Fibroblast of lung (primary cell): ENCODE measurements at regions not wholly inside any gene's neighbourhood (a gene's known extent, or its start where the extent isn't known, plus 50 kb on each side); places are given as distances from the start of the nearest gene placed in this dataset.

Experiments used
- DNase-seq, 2 donors: peaks; one replicate each; pipeline versions ENCODE4 v3.0.0 to v3.0.0-alpha.2; 2010; ENCODE audit warnings: low read depth in 2 of 2
- H2AFZ ChIP-seq: 2 replicates; pipeline ENCODE4 v1.5.1; 2012; ENCODE audit warnings: low read length, control low read depth, inconsistent platforms
- H3K27ac ChIP-seq: 2 replicates; pipeline ENCODE4 v1.5.1; 2011; ENCODE audit warnings: low read length, control low read depth; ENCODE audit not compliant: insufficient read depth
- H3K27me3 ChIP-seq: 2 replicates; pipeline ENCODE4 v1.5.1; 2011; ENCODE audit warnings: mild to moderate bottlenecking, low read length; ENCODE audit not compliant: control insufficient read depth, insufficient read depth
- H3K36me3 ChIP-seq: 2 replicates; pipeline ENCODE4 v1.5.1; 2011; ENCODE audit warnings: low read length; ENCODE audit not compliant: control insufficient read depth, insufficient read depth
- H3K4me1 ChIP-seq: 2 replicates; pipeline ENCODE4 v1.5.1; 2011; ENCODE audit warnings: low read length; ENCODE audit not compliant: control insufficient read depth, insufficient read depth; ENCODE audit errors: extremely low read depth
- H3K4me2 ChIP-seq: 2 replicates; pipeline ENCODE4 v1.5.1; 2011; ENCODE audit warnings: low read length, control low read depth; ENCODE audit not compliant: insufficient read depth; ENCODE audit errors: extremely low read depth
- H3K4me3 ChIP-seq, 4 experiments: fragments of 200-600 bp in 1 of 4; sonication (generic) in 1 of 4; replicated peaks in 1 of 4; 2 replicates each; pipeline ENCODE4 v1.5.1; 2011 to 2016; ENCODE audit warnings: low read length in 4 of 4, low read depth in 3 of 4, mild to moderate bottlenecking in 3 of 4, control low read depth in 2 of 4, inconsistent platforms in 1 of 4, mixed read lengths in 1 of 4; ENCODE audit not compliant: insufficient read depth in 1 of 4; ENCODE audit errors: control extremely low read depth in 1 of 4
- H3K79me2 ChIP-seq: 2 replicates; pipeline ENCODE4 v1.5.1; 2012; ENCODE audit warnings: mild to moderate bottlenecking, low read length, inconsistent platforms; ENCODE audit not compliant: control insufficient read depth, insufficient read depth
- H3K9ac ChIP-seq: 2 replicates; pipeline ENCODE4 v1.5.1; 2011; ENCODE audit warnings: mild to moderate bottlenecking, low read length, control low read depth; ENCODE audit not compliant: insufficient read depth
- H3K9me3 ChIP-seq: 2 replicates; pipeline ENCODE4 v1.5.1; 2012; ENCODE audit warnings: low read depth, low read length; ENCODE audit not compliant: control insufficient read depth, insufficient read depth
- H4K20me1 ChIP-seq: 2 replicates; pipeline ENCODE4 v1.5.1; 2011; ENCODE audit warnings: low read length; ENCODE audit not compliant: control insufficient read depth, insufficient read depth; ENCODE audit errors: extremely low read depth
- EZH2 ChIP-seq: IDR thresholded peaks from 2 replicates; pipeline ENCODE4 v1.5.1; 2012; ENCODE audit warnings: low read length, control low read depth, mild to moderate bottlenecking; ENCODE audit errors: missing control alignments
- TF ChIP-seq, protein P1 (sequence below), 2 donors: IDR thresholded peaks in 1 of 2; conservative IDR thresholded peaks in 1 of 2; 1 replicate in 1 of 2; 2 replicates in 1 of 2; pipeline ENCODE4 v1.5.1; 2011 to 2012; ENCODE audit warnings: low read length in 2 of 2, control low read depth in 1 of 2, inconsistent platforms in 1 of 2, low read depth in 1 of 2, mild to moderate bottlenecking in 1 of 2

DNA sequence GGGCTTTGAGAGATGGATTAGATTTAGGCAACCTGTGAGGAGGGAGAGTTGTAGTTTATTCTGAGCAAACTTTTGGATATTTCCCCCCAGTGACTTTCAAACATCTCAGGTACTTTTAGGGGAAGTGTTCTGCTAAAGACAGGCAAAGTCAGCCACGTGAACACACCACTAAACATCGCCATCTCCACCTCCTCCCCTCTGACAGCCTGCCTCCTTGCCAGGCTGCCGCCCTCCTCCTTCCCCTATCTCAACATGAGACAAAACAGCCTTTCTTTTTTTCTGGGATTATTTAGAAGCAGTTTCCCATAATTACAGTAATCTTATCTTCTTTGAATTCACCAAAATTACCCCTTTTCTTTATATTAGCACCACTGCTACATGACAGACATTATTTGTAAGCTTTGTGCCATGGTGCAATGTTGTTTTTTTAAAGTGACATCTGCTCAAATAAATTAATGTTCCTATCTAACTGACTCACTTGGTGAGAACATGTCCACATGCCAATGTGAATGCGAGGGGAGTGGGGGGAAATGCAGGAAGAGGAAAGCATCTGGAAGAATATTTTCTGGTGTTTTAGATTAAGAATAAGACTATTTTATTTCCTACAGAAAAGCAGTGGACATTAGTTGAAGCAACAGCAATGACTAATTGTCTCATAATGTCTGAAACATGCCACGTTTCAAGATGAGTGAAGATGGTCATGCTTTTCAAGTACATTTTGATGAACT is 147.8 kb upstream of the ATP1B1 start:
- peak in 1 of 2 donors; percentile 12 for DNase-seq
- H2AFZ ChIP-seq: no peak overlapping the region
- H4K20me1 ChIP-seq: no peaks in the 10 kb centered on the region
- H3K4me1 ChIP-seq: no peaks in the 10 kb centered on the region
- no peaks in the 10 kb centered on the region for H3K79me2 ChIP-seq
- no peak overlapping the region for H3K9ac ChIP-seq
- H3K27me3 ChIP-seq: peaks cover 3% of the 10 kb centered on the region
- H3K4me2 ChIP-seq: no peak overlapping the region
- TF ChIP-seq EZH2: no peak
- TF ChIP-seq, protein P1, sequence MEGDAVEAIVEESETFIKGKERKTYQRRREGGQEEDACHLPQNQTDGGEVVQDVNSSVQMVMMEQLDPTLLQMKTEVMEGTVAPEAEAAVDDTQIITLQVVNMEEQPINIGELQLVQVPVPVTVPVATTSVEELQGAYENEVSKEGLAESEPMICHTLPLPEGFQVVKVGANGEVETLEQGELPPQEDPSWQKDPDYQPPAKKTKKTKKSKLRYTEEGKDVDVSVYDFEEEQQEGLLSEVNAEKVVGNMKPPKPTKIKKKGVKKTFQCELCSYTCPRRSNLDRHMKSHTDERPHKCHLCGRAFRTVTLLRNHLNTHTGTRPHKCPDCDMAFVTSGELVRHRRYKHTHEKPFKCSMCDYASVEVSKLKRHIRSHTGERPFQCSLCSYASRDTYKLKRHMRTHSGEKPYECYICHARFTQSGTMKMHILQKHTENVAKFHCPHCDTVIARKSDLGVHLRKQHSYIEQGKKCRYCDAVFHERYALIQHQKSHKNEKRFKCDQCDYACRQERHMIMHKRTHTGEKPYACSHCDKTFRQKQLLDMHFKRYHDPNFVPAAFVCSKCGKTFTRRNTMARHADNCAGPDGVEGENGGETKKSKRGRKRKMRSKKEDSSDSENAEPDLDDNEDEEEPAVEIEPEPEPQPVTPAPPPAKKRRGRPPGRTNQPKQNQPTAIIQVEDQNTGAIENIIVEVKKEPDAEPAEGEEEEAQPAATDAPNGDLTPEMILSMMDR (conservative IDR thresholded peaks at IDR 0.05 in 1 of 2, IDR thresholded peaks at IDR 0.05 in 1 of 2; ENCODE audit: low read depth in 1 of 2, low read length in 2 of 2): no peak
- no peaks in the 10 kb centered on the region for H3K36me3 ChIP-seq
- H3K27ac ChIP-seq: no peak overlapping the region
- no peaks in the 10 kb centered on the region for H3K9me3 ChIP-seq
- H3K4me3 ChIP-seq: no peak overlapping the region

DNA sequence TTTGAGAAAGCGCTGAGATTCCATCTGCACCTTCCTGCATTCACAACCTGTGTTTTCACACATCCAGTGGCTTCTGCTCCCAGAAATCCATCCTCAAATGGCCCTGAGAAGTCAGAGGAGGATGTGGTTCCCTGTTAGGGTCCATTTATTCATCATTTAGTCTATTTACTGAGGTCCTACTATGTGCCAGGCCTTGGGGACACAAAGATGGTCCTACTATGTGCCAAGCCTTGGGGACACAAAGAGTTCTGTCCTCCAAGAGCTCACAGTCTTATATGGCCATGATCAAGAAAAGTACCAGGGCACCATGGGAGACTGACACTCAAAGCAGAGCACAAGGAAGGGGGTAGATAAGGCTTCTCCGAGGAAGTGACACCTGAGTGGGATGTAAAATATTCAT is 147.1 kb upstream of the ATP1B1 start:
- Histone ChIP-seq H3K36me3 (no peaks in the 10 kb centered on the region), H4K20me1 (no peaks in the 10 kb centered on the region), H3K4me1 (no peaks in the 10 kb centered on the region), H3K27me3 (peaks cover 3% of the 10 kb centered on the region), H3K4me2 (no peak overlapping the region), H3K79me2 (no peaks in the 10 kb centered on the region), H2AFZ (no peak overlapping the region), H3K9ac (no peak overlapping the region), H3K27ac (no peak overlapping the region), H3K4me3 (no peak overlapping the region), H3K9me3 (no peaks in the 10 kb centered on the region)
- DNase-seq: no peak
- TF ChIP-seq, protein P1 (conservative IDR thresholded peaks at IDR 0.05 in 1 of 2, IDR thresholded peaks at IDR 0.05 in 1 of 2; ENCODE audit: low read depth in 1 of 2, low read length in 2 of 2): no peak
- no peak for TF ChIP-seq EZH2

DNA sequence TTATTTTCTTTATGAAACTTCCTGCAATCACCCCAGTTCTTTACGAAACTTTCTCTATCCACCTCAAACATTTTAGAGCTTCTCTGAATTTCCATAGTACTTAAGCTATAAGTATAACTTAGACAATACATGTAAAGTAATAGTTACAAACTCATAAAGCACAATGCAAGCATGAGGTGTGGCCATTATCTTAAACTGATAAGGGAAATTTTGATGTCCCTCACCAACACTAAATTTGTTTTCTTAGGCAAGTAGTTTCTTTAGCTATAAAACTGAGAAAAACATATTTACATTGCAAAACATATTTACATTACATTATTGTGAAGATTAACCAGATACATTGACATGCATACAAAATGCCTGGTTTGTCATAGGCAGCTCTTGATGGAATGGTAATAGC is 146.4 kb upstream of the ATP1B1 start:
- Histone ChIP-seq H3K27me3 (peaks cover 3% of the 10 kb centered on the region), H3K4me3 (no peak overlapping the region), H3K36me3 (no peaks in the 10 kb centered on the region), H3K4me2 (no peak overlapping the region), H3K9ac (no peak overlapping the region), H3K27ac (no peak overlapping the region), H2AFZ (no peak overlapping the region), H4K20me1 (no peaks in the 10 kb centered on the region), H3K4me1 (no peaks in the 10 kb centered on the region), H3K9me3 (no peaks in the 10 kb centered on the region), H3K79me2 (no peaks in the 10 kb centered on the region)
- DNase-seq: no peak
- TF ChIP-seq, protein P1 (conservative IDR thresholded peaks at IDR 0.05 in 1 of 2, IDR thresholded peaks at IDR 0.05 in 1 of 2; ENCODE audit: low read depth in 1 of 2, low read length in 2 of 2): no peak
- TF ChIP-seq EZH2: no peak
